Smooth muscle cell (in vitro differentiated cells): ENCODE measurements at regions not wholly inside any gene's neighbourhood (a gene's known extent, or its start where the extent isn't known, plus 50 kb on each side); places are given as distances from the start of the nearest gene placed in this dataset.

Experiments
- DNase-seq: peaks from one replicate; lab custom pipeline; 2025; ENCODE audit not compliant: unreplicated experiment; lab: John Stamatoyannopoulos, UW
- H2AFZ ChIP-seq: fragments of 200-600 bp; sonication (generic); 2 replicates; pipeline ENCODE4 v1.6.0; 2016; ENCODE audit warnings: antibody characterized with exemption, low read depth, mild to moderate bottlenecking
- H3F3A ChIP-seq: fragments of 200-600 bp; sonication (generic); 2 replicates; pipeline ENCODE4 v1.6.0; 2017; ENCODE audit warnings: antibody characterized with exemption, low read depth
- H3K27ac ChIP-seq: fragments of 200-600 bp; sonication (generic); 2 replicates; pipeline ENCODE4 v1.5.1; 2016; ENCODE audit warnings: low read depth, mild to moderate bottlenecking
- H3K27me3 ChIP-seq: fragments of 200-600 bp; sonication (generic); 2 replicates; pipeline ENCODE4 v1.6.1; 2016; ENCODE audit warnings: low read depth, mild to moderate bottlenecking
- H3K36me3 ChIP-seq: fragments of 200-600 bp; sonication (generic); 2 replicates; pipeline ENCODE4 v1.5.1; 2016; ENCODE audit warnings: low read depth
- H3K4me1 ChIP-seq: fragments of 200-600 bp; sonication (generic); 2 replicates; pipeline ENCODE4 v1.5.1; 2016; ENCODE audit warnings: low read depth
- H3K4me2 ChIP-seq: fragments of 200-600 bp; sonication (generic); 2 replicates; pipeline ENCODE4 v1.6.0; 2016; ENCODE audit warnings: mild to moderate bottlenecking
- H3K4me3 ChIP-seq: fragments of 200-600 bp; sonication (generic); 2 replicates; pipeline ENCODE4 v1.5.1; 2016; ENCODE audit warnings: mild to moderate bottlenecking
- H3K79me2 ChIP-seq: fragments of 200-600 bp; sonication (generic); 2 replicates; pipeline ENCODE4 v1.6.0; 2016; ENCODE audit warnings: low read depth, mild to moderate bottlenecking
- H3K9ac ChIP-seq: fragments of 200-600 bp; sonication (generic); 2 replicates; pipeline ENCODE4 v1.6.0; 2016; ENCODE audit warnings: low read depth
- H3K9me3 ChIP-seq: fragments of 200-600 bp; sonication (generic); replicated peaks from 2 replicates; pipeline ENCODE4 v1.5.1; 2016; ENCODE audit warnings: low read depth
- H4K20me1 ChIP-seq: fragments of 200-600 bp; sonication (generic); 2 replicates; pipeline ENCODE4 v1.6.0; 2016; ENCODE audit warnings: low read depth
- WGBS: methylation state at CpG from one replicate; pipeline ENCODE4 v1.1.7; 2016; ENCODE audit warnings: low lambda C conversion rate; 5-methylcytosine and 5-hydroxymethylcytosine counted together
- TF ChIP-seq, protein P1 (sequence below): fragments of 200-600 bp; sonication (generic); IDR thresholded peaks from 2 replicates; pipeline ENCODE4 v1.5.1; 2017; ENCODE audit warnings: borderline replicate concordance, mild to moderate bottlenecking, antibody characterized with exemption; ENCODE audit not compliant: insufficient read depth, poor library complexity, severe bottlenecking

DNA sequence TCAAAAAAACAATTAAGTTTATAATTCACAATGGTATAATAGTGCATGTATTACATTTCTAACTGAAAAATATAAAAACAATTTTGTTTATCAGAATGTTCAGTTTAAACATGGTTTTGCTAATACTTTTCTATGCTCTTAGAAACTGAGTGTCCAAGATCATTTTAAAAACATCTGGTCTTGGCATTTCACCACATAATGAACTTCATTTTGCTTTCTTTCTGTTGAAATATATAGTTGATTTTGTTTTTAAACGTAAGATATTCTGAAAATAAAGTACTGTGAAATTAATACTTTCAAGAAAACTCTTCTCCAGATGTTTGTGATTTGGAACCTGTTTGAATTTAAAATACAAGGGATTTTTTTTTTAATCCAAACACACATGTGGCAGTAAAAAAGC lies 264.4 kb downstream of the COL12A1 start:
- no peaks in the 10 kb centered on the region for H4K20me1 ChIP-seq
- no peak overlapping the region for H3K4me3 ChIP-seq
- no peak overlapping the region for H2AFZ ChIP-seq
- no peaks in the 10 kb centered on the region for H3K9me3 ChIP-seq
- DNase-seq = no peak
- WGBS = 71% methylated on average over 1 of the region's 1 CpG
- H3K4me2 ChIP-seq = no peak overlapping the region
- H3F3A ChIP-seq = peaks cover 6% of the 10 kb centered on the region
- no peaks in the 10 kb centered on the region for H3K4me1 ChIP-seq
- no peaks in the 10 kb centered on the region for H3K79me2 ChIP-seq
- TF ChIP-seq, protein P1, sequence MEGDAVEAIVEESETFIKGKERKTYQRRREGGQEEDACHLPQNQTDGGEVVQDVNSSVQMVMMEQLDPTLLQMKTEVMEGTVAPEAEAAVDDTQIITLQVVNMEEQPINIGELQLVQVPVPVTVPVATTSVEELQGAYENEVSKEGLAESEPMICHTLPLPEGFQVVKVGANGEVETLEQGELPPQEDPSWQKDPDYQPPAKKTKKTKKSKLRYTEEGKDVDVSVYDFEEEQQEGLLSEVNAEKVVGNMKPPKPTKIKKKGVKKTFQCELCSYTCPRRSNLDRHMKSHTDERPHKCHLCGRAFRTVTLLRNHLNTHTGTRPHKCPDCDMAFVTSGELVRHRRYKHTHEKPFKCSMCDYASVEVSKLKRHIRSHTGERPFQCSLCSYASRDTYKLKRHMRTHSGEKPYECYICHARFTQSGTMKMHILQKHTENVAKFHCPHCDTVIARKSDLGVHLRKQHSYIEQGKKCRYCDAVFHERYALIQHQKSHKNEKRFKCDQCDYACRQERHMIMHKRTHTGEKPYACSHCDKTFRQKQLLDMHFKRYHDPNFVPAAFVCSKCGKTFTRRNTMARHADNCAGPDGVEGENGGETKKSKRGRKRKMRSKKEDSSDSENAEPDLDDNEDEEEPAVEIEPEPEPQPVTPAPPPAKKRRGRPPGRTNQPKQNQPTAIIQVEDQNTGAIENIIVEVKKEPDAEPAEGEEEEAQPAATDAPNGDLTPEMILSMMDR = no peak
- no peaks in the 10 kb centered on the region for H3K36me3 ChIP-seq
- H3K27ac ChIP-seq = no peak overlapping the region
- no peaks in the 10 kb centered on the region for H3K27me3 ChIP-seq
- no peak overlapping the region for H3K9ac ChIP-seq

DNA sequence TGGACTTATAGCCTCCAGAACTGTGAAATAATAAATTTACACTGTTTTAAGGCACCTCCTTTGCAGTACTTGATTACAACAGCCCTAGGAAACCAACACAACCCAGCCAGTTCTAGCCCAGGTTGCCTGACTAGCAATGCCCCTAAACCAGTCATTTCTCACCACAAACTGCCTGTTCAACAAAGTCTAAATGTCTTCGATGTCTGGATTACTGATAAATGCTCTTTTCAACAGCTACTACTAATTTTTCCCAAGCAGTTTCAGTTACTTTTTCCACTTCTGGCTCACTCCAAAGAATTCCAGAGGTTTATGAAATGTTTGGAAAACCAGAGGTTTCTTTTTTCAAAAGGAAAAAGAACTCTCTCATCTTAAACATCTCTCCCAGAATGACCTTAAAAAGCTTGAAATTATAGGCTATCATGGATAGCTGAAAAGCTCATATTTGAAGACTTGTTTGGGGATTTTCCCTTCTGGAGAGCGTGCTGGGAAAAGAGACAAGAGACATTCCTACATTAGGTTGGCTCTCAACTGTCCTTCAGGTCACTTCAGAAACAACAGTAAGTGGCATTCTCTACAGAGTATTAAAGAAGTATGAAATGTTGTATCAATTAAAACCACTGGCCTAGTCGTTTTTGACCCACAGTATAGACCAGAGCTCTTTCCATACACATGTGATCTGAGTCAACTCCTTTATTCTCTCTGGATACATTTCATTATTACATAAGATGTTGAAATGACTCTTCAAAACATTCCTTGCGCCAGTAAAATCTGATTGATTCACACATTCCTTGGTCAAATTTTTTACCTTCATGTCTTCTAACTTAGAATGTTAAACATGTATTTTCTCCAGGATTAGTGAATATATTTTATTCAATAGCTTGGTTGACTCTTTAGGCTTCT lies 265.9 kb downstream of the COL12A1 start:
- TF ChIP-seq, protein P1 = no peak
- no peak for DNase-seq
- H3K4me2 ChIP-seq = no peak overlapping the region
- no peak overlapping the region for H2AFZ ChIP-seq
- H3K9ac ChIP-seq = no peak overlapping the region
- H3F3A ChIP-seq = peaks cover 6% of the 10 kb centered on the region
- H4K20me1 ChIP-seq = no peaks in the 10 kb centered on the region
- H3K27me3 ChIP-seq = no peaks in the 10 kb centered on the region
- H3K9me3 ChIP-seq = no peaks in the 10 kb centered on the region
- H3K4me1 ChIP-seq = no peaks in the 10 kb centered on the region
- no peaks in the 10 kb centered on the region for H3K79me2 ChIP-seq
- no peaks in the 10 kb centered on the region for H3K36me3 ChIP-seq
- H3K27ac ChIP-seq = peak overlapping the region; percentile 20
- WGBS = 66% methylated on average over 4 of the region's 4 CpGs
- H3K4me3 ChIP-seq = no peak overlapping the region

DNA sequence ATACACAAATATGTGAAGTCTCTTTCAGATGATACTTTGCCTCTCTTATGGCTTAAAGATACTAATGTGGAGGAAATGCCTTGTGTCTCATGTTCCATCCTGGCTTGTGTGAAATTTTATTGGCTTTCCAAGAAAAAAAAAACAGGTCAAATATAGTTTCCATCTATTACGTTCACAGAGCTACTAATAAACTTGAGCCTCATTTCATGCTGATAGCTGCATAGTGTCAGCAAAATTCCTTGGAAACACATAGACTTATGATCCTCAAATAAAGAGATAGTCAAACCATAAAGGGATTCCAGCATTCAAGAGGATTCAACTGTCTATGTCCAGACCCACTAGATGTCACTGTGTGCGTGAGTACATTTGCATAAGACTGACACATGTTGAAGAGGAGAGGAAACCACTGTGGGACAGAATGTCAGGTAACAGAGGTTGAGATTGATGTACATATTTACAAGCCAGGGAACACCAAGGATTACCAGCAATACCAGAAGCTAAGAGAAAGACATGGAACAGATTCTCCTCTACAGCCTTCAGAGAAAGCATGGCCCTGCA lies 266.6 kb downstream of the COL12A1 start:
- no peaks in the 10 kb centered on the region for H4K20me1 ChIP-seq
- no peaks in the 10 kb centered on the region for H3K36me3 ChIP-seq
- H2AFZ ChIP-seq = peak overlapping the region; percentile 54
- DNase-seq = no peak
- H3F3A ChIP-seq = peaks cover 6% of the 10 kb centered on the region
- no peaks in the 10 kb centered on the region for H3K4me1 ChIP-seq
- no peak overlapping the region for H3K9ac ChIP-seq
- H3K4me3 ChIP-seq = no peak overlapping the region
- TF ChIP-seq, protein P1 = no peak
- H3K9me3 ChIP-seq = no peaks in the 10 kb centered on the region
- 51% methylated on average over 2 of the region's 2 CpGs for WGBS
- H3K27me3 ChIP-seq = no peaks in the 10 kb centered on the region
- no peak overlapping the region for H3K27ac ChIP-seq
- no peaks in the 10 kb centered on the region for H3K79me2 ChIP-seq
- no peak overlapping the region for H3K4me2 ChIP-seq

DNA sequence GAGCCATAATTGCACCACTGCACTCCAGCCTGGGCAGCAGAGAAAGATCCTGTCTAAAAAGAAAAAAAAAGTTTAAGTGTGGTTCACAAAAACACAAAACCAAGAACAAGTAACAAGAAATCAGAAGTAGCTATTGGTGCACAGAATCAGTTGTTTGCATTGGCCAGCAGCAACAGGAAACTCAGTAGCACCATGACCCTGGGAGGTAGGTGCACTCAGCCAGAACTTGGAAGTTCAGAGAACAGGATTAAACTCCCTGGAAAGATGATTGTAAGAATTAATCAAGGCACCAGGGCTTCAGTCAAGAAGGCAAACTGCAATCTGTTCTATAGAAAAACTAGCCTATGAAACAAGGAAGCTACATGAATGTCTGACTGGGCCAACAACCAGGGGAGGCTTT lies 267.9 kb downstream of the COL12A1 start:
- no peaks in the 10 kb centered on the region for H3K9me3 ChIP-seq
- no peak overlapping the region for H3K4me3 ChIP-seq
- no peaks in the 10 kb centered on the region for H3K79me2 ChIP-seq
- H3F3A ChIP-seq = peaks cover 6% of the 10 kb centered on the region
- H3K9ac ChIP-seq = no peak overlapping the region
- no peaks in the 10 kb centered on the region for H4K20me1 ChIP-seq
- TF ChIP-seq, protein P1 = no peak
- H3K27me3 ChIP-seq = no peaks in the 10 kb centered on the region
- H3K27ac ChIP-seq = no peak overlapping the region
- H3K4me1 ChIP-seq = no peaks in the 10 kb centered on the region
- no peak overlapping the region for H2AFZ ChIP-seq
- no peaks in the 10 kb centered on the region for H3K36me3 ChIP-seq
- no peak overlapping the region for H3K4me2 ChIP-seq
- DNase-seq = no peak
